ENCODE measurements at regions not wholly inside any gene's neighbourhood (a gene's known extent, or its start where the extent isn't known, plus 50 kb on each side); places are given as distances from the start of the nearest gene placed in this dataset.

DNA sequence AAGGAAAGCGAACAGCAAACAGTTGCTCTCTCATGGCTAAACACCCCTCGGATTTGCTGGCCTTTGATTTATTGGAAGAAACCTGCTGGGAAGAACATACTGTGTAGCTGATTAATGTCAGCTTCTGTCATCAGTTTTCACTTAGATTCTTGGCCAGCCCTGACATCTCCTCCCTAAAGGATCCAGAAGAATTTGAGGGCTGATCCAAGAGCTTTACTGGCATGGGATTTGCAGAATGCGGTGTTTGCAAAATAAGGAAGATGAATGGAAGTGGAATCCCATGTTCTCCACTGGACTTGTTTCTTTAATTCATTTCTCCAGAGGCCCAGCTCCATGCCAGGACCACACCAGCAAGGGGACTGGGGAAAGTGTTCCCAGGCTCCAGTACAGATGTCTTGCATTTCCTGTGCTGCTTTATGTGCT is 80.5 kb downstream of the RDH14 start:
- no peak for DNase-seq (ENCODE audit: low read depth)
- ChIA-PET POLR2A (no interaction called here), CTCF (no interaction called here)
- Histone ChIP-seq H3K36me3 (ENCODE audit: control insufficient read depth, insufficient read depth, low read length) (no peaks in the 10 kb centered on the region), H3K27me3 (ENCODE audit: control insufficient read depth, insufficient read depth, low read length) (no peaks in the 10 kb centered on the region), H3K4me3 (ENCODE audit: low read depth, low read length) (no peak overlapping the region)
- TF ChIP-seq, protein P1, sequence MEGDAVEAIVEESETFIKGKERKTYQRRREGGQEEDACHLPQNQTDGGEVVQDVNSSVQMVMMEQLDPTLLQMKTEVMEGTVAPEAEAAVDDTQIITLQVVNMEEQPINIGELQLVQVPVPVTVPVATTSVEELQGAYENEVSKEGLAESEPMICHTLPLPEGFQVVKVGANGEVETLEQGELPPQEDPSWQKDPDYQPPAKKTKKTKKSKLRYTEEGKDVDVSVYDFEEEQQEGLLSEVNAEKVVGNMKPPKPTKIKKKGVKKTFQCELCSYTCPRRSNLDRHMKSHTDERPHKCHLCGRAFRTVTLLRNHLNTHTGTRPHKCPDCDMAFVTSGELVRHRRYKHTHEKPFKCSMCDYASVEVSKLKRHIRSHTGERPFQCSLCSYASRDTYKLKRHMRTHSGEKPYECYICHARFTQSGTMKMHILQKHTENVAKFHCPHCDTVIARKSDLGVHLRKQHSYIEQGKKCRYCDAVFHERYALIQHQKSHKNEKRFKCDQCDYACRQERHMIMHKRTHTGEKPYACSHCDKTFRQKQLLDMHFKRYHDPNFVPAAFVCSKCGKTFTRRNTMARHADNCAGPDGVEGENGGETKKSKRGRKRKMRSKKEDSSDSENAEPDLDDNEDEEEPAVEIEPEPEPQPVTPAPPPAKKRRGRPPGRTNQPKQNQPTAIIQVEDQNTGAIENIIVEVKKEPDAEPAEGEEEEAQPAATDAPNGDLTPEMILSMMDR (IDR thresholded peaks at IDR 0.05; ENCODE audit: insufficient read depth, low read depth, low read length), result no peak

DNA sequence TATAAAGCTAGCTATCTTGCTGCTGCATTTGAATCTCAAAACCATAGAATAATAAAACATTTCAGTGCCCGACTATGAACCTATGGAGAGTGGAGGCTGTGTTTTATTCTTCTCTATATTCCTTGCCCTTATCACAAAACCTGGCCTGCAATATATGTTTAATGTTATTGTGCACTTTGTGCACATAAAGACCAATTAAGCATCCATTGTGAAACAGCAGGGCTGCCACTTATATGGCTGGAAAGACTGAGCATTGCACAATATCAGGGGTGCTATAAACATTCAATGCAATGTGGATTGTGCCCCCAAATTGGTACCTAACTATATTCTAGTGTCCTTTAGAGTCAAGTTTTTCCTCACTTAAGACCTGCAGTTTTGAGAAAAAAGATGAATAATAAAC is 83.2 kb downstream of the RDH14 start:
- ChIA-PET CTCF (interaction anchor here (0.6 kb wide), 1 partner anchor 35 kb away, joined by 3 read pairs; no protein-coding TSS in a partner anchor), POLR2A (no interaction called here)
- DNase-seq (ENCODE audit: low read depth), result no peak
- TF ChIP-seq, protein P1 (IDR thresholded peaks at IDR 0.05; ENCODE audit: insufficient read depth, low read depth, low read length), result no peak
- Histone ChIP-seq H3K36me3 (ENCODE audit: control insufficient read depth, insufficient read depth, low read length) (no peaks in the 10 kb centered on the region), H3K4me3 (ENCODE audit: low read depth, low read length) (no peak overlapping the region), H3K27me3 (ENCODE audit: control insufficient read depth, insufficient read depth, low read length) (no peaks in the 10 kb centered on the region)

DNA sequence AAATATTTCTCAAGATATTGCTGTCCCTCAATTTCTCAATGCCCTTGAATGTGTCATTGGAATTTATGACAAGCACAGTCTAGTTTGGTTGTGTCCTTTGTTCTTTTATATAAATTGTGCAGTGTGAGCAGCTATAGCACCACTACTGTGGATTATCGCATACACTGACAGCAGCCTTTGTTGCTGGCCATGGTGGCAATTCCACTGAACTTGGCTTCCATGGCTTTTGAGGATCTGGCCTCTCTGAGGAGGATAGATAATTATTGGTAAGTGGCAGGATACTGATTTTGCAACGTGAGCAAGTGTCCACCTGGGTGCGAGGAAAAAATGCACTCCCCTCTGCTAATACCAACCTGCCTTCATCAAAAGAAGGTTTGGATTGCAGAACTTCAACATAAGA is 84.0 kb downstream of the RDH14 start:
- TF ChIP-seq, protein P1 (IDR thresholded peaks at IDR 0.05; ENCODE audit: insufficient read depth, low read depth, low read length), result no peak
- no peaks in the 10 kb centered on the region for H3K27me3 ChIP-seq (ENCODE audit: control insufficient read depth, insufficient read depth, low read length)
- H3K36me3 ChIP-seq (ENCODE audit: control insufficient read depth, insufficient read depth, low read length), result no peaks in the 10 kb centered on the region
- ChIA-PET POLR2A (no interaction called here), CTCF (no interaction called here)
- DNase-seq (ENCODE audit: low read depth), result no peak
- no peak overlapping the region for H3K4me3 ChIP-seq (ENCODE audit: low read depth, low read length)

DNA sequence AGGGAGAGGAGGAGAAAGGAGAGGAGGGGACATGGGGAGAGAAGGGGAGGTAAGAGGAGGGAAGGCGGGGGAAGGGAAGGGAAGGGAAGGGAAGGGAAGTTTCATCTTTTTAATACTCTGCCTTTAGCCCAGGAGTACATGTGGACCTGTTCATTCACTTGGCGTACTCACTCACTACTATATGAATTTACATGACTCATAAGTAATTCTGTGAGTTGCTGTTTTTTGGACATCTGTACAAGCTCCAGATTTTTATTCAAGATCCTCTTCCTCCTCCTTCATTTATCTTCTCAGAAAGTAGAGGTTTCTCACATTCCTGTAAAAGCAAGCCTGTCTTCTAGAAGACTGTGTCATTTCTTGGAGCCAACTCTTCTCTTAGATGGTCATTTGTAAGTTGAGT is 84.6 kb downstream of the RDH14 start:
- TF ChIP-seq, protein P1 (IDR thresholded peaks at IDR 0.05; ENCODE audit: insufficient read depth, low read depth, low read length), result no peak
- ChIA-PET CTCF (interaction anchor here (1.3 kb wide), 1 partner anchor 11 kb away, joined by 4 read pairs; no protein-coding TSS in a partner anchor), POLR2A (no interaction called here)
- no peaks in the 10 kb centered on the region for H3K27me3 ChIP-seq (ENCODE audit: control insufficient read depth, insufficient read depth, low read length)
- no peak overlapping the region for H3K4me3 ChIP-seq (ENCODE audit: low read depth, low read length)
- H3K36me3 ChIP-seq (ENCODE audit: control insufficient read depth, insufficient read depth, low read length), result no peaks in the 10 kb centered on the region
- no peak for DNase-seq (ENCODE audit: low read depth)

DNA sequence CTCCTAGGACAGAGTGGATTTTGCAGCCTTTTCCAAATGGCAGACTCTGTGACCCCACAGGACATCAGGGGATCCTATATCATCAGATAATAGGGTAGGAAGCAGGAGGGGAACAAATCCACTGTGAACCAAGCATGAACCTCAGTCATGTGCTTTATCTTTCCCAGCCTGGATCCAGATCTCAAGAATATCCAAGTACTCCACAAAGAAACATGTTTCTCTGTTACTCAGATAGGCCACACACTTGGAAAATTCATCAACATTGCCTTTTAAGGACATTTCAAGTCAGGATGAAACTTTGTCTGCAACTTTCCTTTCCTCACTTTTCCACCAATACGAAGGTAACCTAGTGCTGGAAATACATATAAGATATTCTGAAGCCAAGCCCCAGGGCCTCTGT is 85.8 kb downstream of the RDH14 start:
- ChIA-PET CTCF (interaction anchor here (1.3 kb wide), 1 partner anchor 9 kb away, joined by 4 read pairs; no protein-coding TSS in a partner anchor), POLR2A (no interaction called here)
- Histone ChIP-seq H3K36me3 (ENCODE audit: control insufficient read depth, insufficient read depth, low read length) (no peaks in the 10 kb centered on the region), H3K27me3 (ENCODE audit: control insufficient read depth, insufficient read depth, low read length) (no peaks in the 10 kb centered on the region), H3K4me3 (ENCODE audit: low read depth, low read length) (no peak overlapping the region)
- TF ChIP-seq, protein P1 (IDR thresholded peaks at IDR 0.05; ENCODE audit: insufficient read depth, low read depth, low read length), result no peak
- no peak for DNase-seq (ENCODE audit: low read depth)

All from BJ (cell line).